CD4-positive, alpha-beta T cell (primary cell): ENCODE measurements at regions not wholly inside any gene's neighbourhood (a gene's known extent, or its start where the extent isn't known, plus 50 kb on each side); places are given as distances from the start of the nearest gene placed in this dataset.

Experiments
- ATAC-seq: fragments of 200-7000 bp; cut with Tn5 transposase; one replicate; pipeline ENCODE4 v1.10.0; 2022; ENCODE audit warnings: mild to moderate bottlenecking; ENCODE audit not compliant: poor library complexity
- CTCF ChIA-PET: fragments of 350-600 bp; sonication (Branson Sonifier 250); formaldehyde crosslinking; loops from one replicate; lab custom pipeline; 2021; ENCODE audit warnings: antibody characterized with exemption, inconsistent platforms; lab: Charles Lee
- POLR2A ChIA-PET: fragments of 350-600 bp; sonication (Branson Sonifier 250); formaldehyde crosslinking; loops from one replicate; lab custom pipeline; 2021; ENCODE audit warnings: antibody characterized with exemption, inconsistent platforms; lab: Charles Lee
- DNase-seq, 14 experiments: peaks; one replicate each; pipeline ENCODE4 v3.0.0-alpha.2; 2013 to 2020; ENCODE audit warnings: mixed read lengths in 2 of 14
- H3K27ac ChIP-seq, 2 donors: one replicate each; pipeline versions ENCODE4 v1.5.1 to v1.7.0; 2013; ENCODE audit warnings: low read length in 2 of 2, low read depth in 1 of 2, mild to moderate bottlenecking in 1 of 2
- H3K27me3 ChIP-seq, 2 experiments: 1 replicate in 1 of 2; 2 replicates in 1 of 2; pipeline versions ENCODE4 v1.6.1 to v1.7.0; 2013; ENCODE audit warnings: low read length in 2 of 2, control low read depth in 1 of 2, mild to moderate bottlenecking in 1 of 2, moderate library complexity in 1 of 2; ENCODE audit not compliant: insufficient read depth in 2 of 2, control insufficient read depth in 1 of 2
- H3K36me3 ChIP-seq: one replicate; pipeline ENCODE4 v1.6.1; 2013; ENCODE audit warnings: low read length, control low read depth; ENCODE audit not compliant: insufficient read depth
- H3K4me1 ChIP-seq: one replicate; pipeline ENCODE4 v1.6.1; 2013; ENCODE audit warnings: low read length, control low read depth; ENCODE audit not compliant: insufficient read depth
- H3K4me3 ChIP-seq: one replicate; pipeline ENCODE4 v1.5.1; 2013; ENCODE audit warnings: mild to moderate bottlenecking, low read length, moderate library complexity
- H3K9me3 ChIP-seq, 2 experiments: 1 replicate in 1 of 2; 2 replicates in 1 of 2; pipeline versions ENCODE4 v1.6.1 to v1.7.0; 2013; ENCODE audit warnings: low read length in 2 of 2, mild to moderate bottlenecking in 2 of 2, control low read depth in 1 of 2, moderate library complexity in 1 of 2; ENCODE audit not compliant: control insufficient read depth in 1 of 2, insufficient read depth in 1 of 2
- H3K27ac Mint-ChIP-seq: one replicate; pipeline ENCODE4 v1.8.0; 2020; ENCODE audit warnings: mixed read lengths
- H3K27me3 Mint-ChIP-seq: one replicate; pipeline ENCODE4 v1.8.0; 2021; ENCODE audit warnings: mixed read lengths
- H3K36me3 Mint-ChIP-seq: one replicate; pipeline ENCODE4 v1.8.0; 2021; ENCODE audit warnings: low read depth, mixed read lengths
- H3K4me1 Mint-ChIP-seq: one replicate; pipeline ENCODE4 v1.8.0; 2021; ENCODE audit warnings: low read depth, mixed read lengths
- H3K4me3 Mint-ChIP-seq: one replicate; pipeline ENCODE4 v1.8.0; 2020; ENCODE audit warnings: mild to moderate bottlenecking, mixed read lengths
- H3K9me3 Mint-ChIP-seq: one replicate; pipeline ENCODE4 v1.8.0; 2020; ENCODE audit warnings: mixed read lengths
- intact Hi-C, 2 experiments: fragments of 100-400 bp; cut with DNase I in 1 of 2; cut with micrococcal nuclease in 1 of 2; formaldehyde crosslinking; loops; one replicate each; pipeline versions ENCODE4 v1.15.1 to v1.9.0; 2023 to 2025; cut with DNase I, micrococcal nuclease
- TF ChIP-seq, protein P1 (sequence below): fragments of 200-600 bp; IDR thresholded peaks from one replicate; pipeline ENCODE4 v1.8.0; 2022; ENCODE audit warnings: antibody characterized with exemption, mild to moderate bottlenecking

DNA sequence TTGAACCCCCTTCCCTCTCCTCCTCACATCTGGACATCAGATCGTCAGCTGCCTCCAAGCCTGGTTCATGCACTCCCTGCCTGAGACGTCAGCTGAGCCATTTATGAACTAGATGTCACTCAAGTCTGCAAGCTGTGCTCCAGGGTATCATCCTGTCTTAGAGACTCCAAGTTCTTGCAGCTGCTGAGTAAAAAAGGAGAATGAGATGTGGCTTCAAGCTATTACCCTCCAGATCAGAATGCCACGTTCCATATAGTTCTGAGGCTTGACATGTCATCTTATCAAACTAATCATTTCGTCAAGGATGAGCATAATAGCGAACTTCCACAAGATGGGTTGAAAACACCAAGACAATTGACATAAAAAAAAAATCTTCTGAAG lies 766.3 kb downstream of the TBL1XR1 start:
- H3K4me3 ChIP-seq = no peak overlapping the region
- no peaks in the 10 kb centered on the region for H3K27me3 Mint-ChIP-seq
- H3K9me3 ChIP-seq = no peaks in the 10 kb centered on the region
- ATAC-seq (no peak), DNase-seq (no peak)
- intact Hi-C loops = no loop called here
- no peaks in the 10 kb centered on the region for H3K36me3 ChIP-seq
- H3K27ac Mint-ChIP-seq = no peak overlapping the region
- TF ChIP-seq, protein P1, sequence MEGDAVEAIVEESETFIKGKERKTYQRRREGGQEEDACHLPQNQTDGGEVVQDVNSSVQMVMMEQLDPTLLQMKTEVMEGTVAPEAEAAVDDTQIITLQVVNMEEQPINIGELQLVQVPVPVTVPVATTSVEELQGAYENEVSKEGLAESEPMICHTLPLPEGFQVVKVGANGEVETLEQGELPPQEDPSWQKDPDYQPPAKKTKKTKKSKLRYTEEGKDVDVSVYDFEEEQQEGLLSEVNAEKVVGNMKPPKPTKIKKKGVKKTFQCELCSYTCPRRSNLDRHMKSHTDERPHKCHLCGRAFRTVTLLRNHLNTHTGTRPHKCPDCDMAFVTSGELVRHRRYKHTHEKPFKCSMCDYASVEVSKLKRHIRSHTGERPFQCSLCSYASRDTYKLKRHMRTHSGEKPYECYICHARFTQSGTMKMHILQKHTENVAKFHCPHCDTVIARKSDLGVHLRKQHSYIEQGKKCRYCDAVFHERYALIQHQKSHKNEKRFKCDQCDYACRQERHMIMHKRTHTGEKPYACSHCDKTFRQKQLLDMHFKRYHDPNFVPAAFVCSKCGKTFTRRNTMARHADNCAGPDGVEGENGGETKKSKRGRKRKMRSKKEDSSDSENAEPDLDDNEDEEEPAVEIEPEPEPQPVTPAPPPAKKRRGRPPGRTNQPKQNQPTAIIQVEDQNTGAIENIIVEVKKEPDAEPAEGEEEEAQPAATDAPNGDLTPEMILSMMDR = no peak
- no peak overlapping the region for H3K4me3 Mint-ChIP-seq
- no peaks in the 10 kb centered on the region for H3K27me3 ChIP-seq
- H3K9me3 Mint-ChIP-seq = no peaks in the 10 kb centered on the region
- H3K27ac ChIP-seq = no peak overlapping the region
- H3K4me1 Mint-ChIP-seq = no peaks in the 10 kb centered on the region
- no peaks in the 10 kb centered on the region for H3K4me1 ChIP-seq
- POLR2A ChIA-PET = no interaction called here
- CTCF ChIA-PET = no interaction called here
- no peaks in the 10 kb centered on the region for H3K36me3 Mint-ChIP-seq

DNA sequence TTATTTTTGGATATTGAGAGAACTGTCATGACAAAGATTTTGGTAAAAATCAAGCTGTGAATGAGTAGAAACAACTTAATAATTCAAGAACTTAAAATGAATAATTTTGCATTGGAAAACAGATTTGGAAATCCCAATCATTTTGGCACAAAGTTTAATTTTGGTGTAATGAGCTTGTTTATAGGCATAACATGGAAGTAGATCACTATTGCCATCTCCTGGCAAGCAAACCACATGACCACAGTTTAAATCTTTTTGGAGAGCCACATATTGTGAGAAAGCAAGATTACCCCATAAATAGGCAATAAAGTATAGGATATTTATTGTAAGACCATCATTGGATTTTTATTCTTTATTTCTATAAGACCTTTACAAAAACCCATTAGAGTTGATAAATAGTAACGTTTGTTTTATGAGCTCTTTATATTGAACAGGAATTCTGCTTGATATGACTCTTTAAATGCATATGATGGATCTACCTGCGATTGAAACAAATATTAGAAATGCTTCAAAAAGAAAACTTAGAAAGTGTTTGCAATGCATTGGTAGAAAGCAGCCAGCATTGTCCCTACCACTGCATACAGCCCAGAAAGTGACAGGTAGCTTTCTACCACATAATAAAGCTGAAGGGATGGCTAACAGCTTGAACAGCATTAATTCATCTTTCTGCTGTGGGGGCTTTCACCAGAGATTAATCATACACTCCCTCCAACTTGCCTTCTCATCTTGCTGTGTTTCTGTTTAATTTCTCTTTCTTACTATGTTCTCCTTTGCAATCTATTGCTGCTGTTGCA lies 766.8 kb downstream of the TBL1XR1 start:
- Histone ChIP-seq H3K36me3 (no peaks in the 10 kb centered on the region), H3K4me3 (no peak overlapping the region), H3K4me1 (no peaks in the 10 kb centered on the region), H3K27ac (no peak overlapping the region), H3K9me3 (no peaks in the 10 kb centered on the region), H3K27me3 (no peaks in the 10 kb centered on the region)
- TF ChIP-seq, protein P1 = no peak
- ATAC-seq = no peak
- CTCF ChIA-PET = no interaction called here
- DNase-seq = no peak
- H3K27ac Mint-ChIP-seq = no peak overlapping the region
- no peaks in the 10 kb centered on the region for H3K27me3 Mint-ChIP-seq
- no peaks in the 10 kb centered on the region for H3K4me1 Mint-ChIP-seq
- H3K36me3 Mint-ChIP-seq = no peaks in the 10 kb centered on the region
- intact Hi-C loops = no loop called here
- POLR2A ChIA-PET = no interaction called here
- H3K4me3 Mint-ChIP-seq = no peak overlapping the region
- no peaks in the 10 kb centered on the region for H3K9me3 Mint-ChIP-seq

DNA sequence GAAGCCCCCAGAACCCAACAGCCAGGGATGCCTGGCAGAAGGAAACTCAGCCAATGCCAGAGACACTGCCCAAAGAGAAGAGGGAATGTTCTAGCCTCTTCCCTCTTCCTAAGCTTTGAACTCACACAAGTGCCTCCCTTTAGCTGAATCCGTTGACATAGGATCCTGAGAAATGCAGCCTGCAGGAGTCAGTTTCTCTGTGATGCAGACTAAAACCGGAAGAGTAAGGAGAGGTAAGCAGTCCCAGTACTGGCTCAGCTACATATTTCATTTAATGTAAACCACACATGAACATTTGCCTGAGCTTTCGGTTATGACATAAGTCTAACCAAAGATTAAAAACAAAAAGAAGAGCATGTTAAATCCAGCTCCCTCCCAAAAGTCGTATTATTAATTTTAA lies 768.7 kb downstream of the TBL1XR1 start:
- no peaks in the 10 kb centered on the region for H3K27me3 ChIP-seq
- H3K27ac Mint-ChIP-seq = no peak overlapping the region
- H3K4me3 Mint-ChIP-seq = no peak overlapping the region
- H3K9me3 ChIP-seq = no peaks in the 10 kb centered on the region
- no peak for ATAC-seq
- H3K4me3 ChIP-seq = no peak overlapping the region
- TF ChIP-seq, protein P1 = no peak
- no peaks in the 10 kb centered on the region for H3K9me3 Mint-ChIP-seq
- no peak for DNase-seq
- POLR2A ChIA-PET = no interaction called here
- intact Hi-C loops = no loop called here
- no peaks in the 10 kb centered on the region for H3K4me1 ChIP-seq
- no peaks in the 10 kb centered on the region for H3K4me1 Mint-ChIP-seq
- no peaks in the 10 kb centered on the region for H3K27me3 Mint-ChIP-seq
- H3K36me3 ChIP-seq = no peaks in the 10 kb centered on the region
- no peaks in the 10 kb centered on the region for H3K36me3 Mint-ChIP-seq
- no peak overlapping the region for H3K27ac ChIP-seq
- CTCF ChIA-PET = no interaction called here
